HG02852 (cell line): ENCODE measurements at regions not wholly inside any gene's neighbourhood (a gene's known extent, or its start where the extent isn't known, plus 50 kb on each side); places are given as distances from the start of the nearest gene placed in this dataset.
"Not testable (repeated sequence)": the region's sequence is repeated elsewhere in the genome, so short reads cannot be mapped to it uniquely, and the experiment has no call there.

Source experiments
- ATAC-seq: cut with Tn5 transposase; IDR thresholded peaks from one replicate; pipeline ENCODE4 v1.9.1; 2021; ENCODE audit warnings: mild to moderate bottlenecking, moderate library complexity; ENCODE audit not compliant: unreplicated experiment

DNA sequence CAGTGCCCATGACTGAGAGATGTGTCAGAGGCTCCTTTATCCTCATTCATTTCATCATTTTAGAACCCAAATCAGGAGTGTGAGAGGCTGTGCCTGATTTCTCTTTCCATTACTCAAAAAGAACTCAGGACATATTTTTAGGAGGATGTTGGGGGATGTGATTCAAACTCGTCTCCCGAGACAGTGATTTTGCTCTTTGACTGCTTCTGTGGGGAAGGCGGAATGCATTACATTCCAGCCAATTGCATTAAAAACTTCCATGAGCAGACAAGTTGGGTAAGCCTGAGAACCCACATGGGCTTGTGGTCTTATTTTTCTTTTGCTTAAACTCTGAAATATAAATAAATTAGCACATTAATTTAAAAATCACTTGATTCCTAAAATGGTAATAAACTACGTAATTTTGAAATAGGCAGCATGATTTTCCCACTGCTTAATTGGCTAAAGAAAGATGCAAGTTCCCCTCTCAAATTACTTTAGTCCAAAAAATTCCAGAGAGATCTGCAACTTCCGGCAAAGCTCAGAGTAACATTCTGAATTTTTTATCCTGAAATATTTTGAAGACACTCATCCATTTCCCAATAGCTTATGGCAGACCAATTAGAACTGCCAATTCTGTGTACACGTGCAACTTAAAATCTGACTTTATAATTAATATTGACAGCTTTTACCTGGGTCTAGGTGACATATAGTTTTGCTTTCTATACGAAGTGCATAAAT is 185.6 kb downstream of the C7orf25 start:
- no peak for ATAC-seq

DNA sequence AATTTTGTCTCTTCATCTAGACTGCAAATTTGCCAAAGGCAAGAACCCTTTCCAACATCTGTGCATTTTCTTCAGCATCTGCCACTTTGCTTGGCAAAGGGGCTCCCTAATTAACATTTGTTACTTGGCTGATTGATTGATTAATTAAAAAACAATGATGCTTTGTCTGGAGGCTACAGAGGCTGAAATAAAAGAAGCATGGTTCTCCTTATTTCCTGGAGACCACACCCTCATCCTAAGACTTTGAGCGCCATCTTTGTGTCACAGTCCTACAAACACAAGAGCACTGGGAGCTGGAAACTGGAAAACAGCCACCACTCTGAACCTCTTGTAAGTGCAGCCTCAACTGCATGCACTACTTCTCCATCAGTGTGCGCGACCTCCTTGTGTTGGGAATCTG is 189.2 kb downstream of the C7orf25 start:
- ATAC-seq: no peak

DNA sequence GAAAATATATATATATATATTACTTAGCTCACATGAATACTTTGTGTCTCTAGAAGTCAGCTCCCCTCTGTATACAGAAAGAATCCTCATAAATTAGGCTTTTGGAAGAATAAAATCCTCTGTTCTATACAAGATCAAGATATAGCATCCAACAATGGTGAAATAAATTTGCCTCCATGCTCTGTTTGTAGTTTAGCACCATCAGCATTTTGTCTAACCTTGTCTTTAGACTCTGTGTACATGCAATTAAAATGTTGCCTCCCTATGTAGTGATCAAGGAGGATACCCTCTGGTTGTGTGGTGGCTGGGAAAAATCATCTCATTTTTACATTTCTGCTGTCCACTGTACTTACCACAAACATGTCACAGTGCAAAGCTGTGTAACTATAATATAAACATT is 189.7 kb downstream of the C7orf25 start:
- ATAC-seq: no peak

DNA sequence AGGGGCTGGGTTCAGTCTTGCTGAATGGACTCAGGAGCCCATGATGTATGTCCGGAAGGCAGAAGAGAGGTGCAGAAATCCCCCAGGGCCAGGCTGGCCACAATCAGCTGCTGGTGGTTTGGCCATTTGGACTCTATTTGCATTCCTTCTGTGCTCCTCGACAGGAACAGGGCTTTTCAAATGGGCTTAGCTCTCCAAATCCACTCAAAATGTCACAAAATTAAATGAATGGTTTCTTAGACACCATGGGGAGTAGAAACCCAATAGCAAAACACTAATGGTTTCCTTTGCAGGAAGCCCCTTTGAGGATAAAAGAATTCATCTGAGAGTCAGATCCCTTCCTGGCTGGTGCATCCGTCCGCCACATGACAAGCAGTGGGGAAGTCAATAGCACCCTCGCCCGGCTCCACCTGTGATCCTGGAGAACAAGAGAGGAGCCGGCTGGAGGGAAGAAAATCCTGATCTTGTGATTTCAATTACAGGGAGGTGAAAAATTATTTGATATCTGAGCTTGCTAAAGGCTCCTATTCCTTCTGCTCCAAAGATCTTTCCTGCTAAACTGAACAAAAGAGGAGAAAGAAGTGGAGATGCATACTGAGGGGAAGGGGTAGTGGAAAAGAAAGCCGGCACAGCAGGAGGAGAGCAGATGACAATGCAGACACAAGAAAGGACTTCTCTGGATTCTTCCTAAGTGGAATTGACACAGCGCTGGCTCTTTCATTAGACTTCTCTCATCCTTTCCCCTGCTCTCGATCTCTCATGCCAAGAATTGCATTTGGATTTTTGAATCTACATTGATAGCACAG is 190.7 kb downstream of the C7orf25 start:
- no peak for ATAC-seq

DNA sequence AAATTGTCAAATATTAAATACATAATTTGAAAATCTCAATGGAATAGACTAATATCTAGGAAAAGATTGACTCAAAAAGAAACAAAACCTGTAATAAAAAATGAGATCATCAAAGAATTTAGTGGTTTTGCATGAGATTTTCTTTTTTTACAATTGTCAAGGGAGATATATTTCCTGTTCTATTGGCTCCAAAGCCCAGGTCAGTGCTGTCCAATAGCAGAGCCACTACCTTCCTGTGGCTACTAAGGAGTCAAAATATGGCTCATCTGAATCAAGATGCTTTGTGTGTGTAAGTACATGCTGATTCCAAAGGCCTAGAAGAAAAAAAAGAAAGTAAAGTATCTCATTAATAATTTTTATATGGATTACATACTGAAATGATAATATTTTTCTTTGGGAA is 191.9 kb downstream of the C7orf25 start:
- no peak for ATAC-seq

DNA sequence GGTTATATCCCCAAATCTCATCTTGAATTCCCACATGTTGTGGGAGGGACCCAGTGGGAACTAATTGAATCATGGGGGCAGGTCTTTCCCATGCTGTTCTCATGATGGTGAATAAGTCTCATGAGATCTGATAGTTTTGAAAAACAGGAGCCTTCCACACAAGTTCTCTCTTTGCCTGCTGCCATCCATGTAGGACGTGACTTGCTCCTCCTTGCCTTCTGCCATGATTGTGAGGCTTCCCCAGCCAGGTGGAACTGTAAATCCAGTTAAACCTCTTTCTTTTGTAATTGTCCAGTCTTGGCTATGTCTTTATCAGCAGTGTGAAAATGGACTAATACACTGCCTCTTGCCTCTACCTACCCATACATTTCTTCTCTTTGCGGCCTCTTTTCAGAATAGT is 193.4 kb downstream of the C7orf25 start:
- not testable (repeated sequence) for ATAC-seq

DNA sequence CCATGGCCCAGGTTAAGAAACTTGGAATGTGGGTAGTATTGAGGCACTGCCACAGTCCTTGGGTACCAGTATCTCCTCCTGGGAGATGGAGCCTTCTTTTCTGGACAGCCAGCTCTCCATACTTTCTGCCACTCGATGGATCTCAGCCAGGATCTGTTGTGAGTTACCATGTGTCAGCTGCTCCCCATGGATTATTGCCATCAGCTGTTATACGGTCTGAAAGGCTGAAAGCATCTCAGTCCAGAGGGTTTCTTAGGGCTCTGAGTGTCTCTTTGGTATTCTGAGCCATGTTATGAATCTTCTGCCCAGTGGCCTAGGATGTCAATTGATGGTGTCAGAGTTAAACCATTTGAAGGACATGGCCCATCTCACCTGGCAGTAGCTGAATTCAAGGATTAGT is 197.5 kb downstream of the C7orf25 start:
- no peak for ATAC-seq

DNA sequence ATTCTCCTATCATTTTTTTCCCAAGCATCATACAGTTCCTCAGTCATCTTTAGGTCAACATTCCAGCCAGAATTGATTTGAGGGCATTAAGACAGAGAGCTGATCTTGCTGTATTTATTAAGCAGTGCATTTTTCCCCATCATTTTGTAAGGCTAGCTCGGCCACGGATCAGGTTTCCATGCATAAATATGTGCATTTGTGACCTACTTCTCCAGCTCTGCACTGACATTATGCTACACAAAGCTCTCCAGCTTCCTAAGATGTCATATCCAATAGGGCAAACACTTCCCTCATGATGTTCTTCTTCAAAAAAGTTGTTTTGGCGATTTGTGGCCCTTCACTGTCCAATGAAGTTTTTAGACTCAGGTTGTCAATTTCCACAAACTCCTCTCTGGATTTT is 202.6 kb downstream of the C7orf25 start:
- no peak for ATAC-seq

DNA sequence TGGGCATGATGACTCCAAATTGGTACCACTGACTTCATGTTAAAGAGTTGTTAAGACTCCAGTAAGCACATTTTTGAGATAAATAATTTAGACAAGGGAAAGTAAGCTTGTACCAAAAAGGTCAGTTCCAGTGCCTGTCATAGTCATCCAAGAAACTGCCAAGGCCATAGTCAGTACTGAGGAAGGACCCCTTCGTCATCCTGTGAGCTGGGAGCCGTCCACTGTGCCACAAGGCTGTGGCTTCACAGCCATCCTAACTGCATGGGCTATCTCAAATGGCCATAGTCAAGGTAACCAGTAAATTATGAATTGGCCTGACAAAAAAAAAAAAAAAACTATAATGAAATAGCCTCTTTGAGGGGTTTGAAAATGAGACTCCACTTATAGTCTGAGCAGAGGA is 207.2 kb downstream of the C7orf25 start:
- no peak for ATAC-seq

DNA sequence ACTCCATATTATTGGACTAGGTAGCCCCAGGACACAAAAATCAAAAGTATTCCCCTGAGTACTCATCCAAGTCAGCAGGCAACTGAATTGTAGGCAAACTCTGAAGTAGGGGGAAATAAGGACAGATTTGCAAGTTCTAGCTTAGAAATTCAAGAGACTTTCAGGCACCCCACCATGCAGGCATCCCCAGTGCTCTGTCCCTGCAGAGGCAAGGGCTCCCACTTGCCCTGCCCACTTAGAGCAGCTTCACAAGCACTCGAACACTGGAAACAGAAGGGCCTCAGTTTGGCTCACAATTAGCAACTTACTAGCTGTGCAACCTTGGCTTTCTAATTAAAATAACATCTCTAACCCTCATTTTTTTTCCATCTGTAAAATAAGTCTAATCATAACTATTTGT is 209.2 kb downstream of the C7orf25 start:
- no peak for ATAC-seq

DNA sequence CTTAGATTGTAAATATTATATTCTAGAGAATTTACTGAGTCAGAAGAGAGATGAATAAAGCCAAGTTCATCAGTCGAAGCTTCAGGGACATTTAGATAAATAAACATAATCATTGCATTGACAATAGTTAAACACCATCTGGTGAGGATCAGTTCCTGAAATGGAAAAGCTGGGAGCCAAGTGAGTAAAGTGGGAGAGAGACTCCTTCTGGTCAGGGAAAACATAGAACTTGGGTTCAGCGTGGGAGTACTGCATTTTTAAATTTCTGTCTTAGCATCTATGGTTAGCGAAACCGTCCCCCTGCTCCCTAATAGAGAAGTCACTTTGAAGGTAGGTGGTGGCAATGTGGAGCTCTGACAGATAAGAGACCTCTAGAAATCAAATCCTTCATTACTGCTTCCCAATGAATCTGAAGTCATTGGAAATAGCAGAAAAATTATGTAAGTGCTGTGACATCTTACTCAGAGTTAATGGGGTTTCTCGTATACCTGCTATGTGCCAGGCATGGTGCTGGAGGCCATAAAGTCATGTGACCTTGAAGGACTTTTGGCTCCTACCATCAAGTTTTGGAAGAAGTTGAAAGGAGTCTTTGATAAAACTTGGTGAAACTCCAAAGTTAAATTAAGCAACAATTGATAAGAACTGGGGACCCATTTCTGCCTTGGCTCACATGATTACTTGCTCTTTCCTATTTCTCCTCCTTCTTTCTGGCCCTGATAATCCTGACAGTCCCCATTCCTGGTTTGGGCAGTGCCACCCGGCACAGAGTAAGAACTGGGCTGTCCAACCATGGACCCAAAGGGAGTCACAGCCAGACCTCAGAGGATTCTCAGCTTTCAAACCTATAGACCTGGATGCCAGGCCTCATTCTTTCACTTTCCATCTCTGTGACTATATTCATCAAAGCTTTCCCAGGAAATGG is 211.2 kb downstream of the C7orf25 start:
- no peak for ATAC-seq

DNA sequence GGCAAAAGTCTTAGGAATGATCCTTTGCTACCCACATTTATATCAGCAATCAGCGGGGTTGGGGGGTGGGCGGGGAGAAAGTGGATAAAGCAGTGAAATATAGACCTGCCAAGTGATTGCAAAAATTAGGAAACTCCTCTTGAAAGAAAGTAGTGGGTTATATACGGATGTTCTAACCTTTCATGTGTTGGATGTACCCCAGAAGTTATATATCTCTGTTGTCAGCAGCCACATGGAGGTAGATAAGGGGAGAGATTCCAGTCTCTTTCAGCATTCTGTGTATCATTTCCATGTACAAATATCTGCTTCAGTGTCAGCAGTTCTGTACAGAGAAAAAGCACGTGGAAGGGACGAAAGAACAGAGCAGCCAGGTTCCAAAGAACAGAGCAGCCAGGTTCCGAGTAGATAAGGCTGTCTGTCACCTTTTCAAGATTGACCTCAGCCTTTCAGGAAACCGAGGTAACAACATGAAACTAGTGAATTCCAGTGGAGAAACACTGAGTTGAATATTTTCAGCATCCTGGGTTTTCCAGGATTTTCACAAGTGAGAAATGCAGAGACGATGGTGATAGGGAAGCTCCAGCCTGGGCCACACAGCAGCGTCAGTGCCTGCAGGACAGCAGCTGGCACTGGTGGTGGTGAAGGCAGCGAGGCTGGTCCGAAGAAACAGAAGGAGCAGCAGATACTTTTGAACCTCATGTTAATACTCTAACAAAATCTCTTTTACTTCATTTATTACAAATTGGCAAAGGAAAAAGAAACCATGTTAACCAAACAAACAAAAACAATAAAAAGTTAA is 212.3 kb downstream of the C7orf25 start:
- ATAC-seq: no peak

DNA sequence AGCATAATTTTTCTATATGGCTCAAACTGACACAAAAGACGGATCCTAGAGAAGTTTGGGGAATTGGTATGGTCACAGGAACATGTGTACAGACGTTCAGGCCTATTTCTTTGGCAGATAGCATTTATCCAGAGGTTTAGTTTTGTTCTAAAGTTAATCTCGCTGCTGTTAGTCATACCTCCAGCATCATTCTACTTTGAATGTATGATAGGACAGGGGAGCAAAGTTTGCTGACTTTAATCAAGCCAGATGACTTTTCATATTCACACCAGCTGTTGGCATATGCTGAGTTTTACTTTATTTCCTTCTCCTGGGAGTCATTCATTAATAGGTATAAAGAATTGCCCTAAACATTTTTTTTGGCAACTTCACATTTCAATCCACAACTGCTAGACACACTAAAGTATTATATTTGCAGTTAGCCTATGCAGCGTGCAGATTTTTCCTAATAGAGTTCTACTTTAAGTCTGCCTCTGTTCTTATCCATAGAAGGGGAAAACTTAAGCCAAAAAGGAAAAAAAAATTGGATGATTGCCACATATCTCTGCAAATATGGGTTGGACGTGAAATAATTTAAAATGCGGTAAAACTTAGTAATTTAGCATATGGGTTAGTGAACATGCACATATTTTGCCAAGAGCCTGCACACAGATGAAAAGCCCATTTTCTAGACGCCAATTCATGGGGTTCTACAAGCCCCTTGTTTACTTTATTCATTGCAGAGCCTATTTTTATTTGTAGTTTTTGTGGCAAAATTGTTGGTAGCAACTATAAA is 213.1 kb downstream of the C7orf25 start:
- no peak for ATAC-seq

DNA sequence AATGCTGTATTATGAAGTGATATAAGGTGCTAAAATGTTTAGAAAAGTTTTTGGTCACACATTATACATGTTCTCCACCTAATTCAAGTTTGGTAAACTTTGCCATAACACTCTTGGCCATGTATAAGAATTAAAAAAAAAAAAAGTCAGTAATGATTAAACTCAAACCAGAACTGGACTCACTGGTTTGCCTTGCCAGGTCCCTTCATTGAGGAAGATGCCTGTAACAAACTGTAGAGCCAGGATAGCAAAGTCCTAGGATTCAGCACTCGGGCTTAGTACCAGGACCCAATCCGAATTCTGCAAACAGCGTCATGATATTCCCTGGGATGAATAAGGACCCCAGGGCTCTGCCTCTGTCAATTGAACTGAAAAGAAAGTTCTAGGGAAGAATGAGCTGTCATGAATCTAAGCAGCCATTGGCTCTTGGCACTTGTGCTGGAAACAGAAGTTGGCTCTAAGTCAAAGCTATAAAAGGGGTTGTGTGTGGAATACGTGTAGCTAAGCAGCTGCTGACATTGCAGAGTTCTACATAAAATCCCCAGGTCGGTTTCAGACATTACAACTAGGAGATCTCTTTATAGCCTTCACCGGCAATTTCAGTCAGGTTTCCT is 216.9 kb downstream of the C7orf25 start:
- no peak for ATAC-seq

DNA sequence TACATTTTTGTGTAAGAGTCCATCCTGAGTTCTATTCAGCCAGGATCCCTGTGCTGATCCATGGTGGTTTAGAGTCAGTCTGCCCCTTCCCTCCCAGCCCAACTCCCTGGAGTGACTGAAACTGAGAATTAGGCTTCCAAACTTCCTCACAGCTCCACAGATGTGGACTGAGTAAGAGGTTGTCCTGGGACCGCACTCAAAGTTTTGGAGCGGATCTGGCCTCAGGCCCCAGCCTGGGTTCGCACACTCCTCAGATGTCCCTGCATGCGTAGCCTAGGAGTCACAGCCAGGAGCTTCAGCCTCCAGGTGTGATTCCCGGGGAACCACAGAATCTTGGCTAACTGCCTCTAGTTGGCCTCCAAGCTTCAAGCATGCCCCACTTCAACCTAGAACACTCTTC is 218.1 kb downstream of the C7orf25 start:
- ATAC-seq: no peak

DNA sequence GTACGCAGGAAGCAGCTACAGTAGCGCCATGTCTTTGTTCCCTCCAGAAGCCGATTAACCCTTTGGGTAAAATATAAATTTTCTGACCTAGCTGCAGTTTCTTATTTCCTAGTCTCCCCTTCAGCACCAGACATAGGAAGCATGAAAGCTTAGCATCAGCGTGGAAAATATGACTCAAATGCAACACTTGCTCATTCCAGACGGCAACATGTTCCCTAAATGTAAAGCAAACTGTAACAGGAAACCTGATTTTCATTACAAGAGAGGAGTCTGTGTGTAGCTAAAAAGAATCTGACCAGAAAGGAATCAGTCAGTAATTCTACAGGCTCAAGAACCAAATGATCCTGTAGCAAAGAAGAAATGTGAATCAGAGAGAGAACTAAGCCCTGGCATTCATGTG is 219.2 kb downstream of the C7orf25 start:
- ATAC-seq: no peak

DNA sequence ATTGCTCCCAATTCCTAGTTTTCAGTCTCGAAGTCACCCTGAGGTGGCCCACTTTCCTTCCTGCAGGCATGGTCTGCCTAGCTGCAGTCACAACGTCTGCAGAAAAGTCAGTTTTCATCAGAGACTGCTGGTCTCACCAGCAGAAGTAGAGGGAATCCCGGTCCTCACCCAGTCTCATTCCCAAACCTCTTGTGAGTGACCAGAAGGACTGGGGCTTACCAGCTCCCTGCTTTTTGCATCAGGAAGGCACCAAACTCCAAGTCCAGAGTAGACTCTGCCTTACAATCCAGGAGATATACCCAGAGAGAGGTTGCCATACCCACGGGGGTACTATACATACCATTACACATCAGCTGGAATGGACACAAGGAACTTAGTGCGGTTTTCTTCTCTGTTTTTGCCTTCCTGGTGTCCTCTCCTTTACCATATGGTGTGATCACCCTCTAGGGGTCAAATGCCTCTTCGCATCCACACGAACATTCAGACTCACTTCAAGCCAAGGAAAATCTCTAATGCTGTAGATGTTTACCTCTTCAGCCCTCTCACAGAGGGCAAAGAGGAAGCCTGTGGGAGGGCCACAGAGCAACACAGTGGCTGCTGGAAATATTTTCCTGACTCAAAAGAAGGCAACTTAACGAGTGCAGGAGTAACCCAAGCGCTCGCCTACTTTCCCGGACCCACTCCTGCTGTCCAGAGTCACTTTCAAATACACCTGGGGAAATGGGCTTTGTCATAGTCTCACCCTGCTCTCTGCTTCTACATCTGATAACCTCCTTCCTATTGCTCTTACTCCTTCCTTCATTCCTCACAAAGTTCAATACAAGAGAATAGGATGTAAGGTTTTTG is 220.9 kb downstream of the C7orf25 start:
- ATAC-seq: no peak

DNA sequence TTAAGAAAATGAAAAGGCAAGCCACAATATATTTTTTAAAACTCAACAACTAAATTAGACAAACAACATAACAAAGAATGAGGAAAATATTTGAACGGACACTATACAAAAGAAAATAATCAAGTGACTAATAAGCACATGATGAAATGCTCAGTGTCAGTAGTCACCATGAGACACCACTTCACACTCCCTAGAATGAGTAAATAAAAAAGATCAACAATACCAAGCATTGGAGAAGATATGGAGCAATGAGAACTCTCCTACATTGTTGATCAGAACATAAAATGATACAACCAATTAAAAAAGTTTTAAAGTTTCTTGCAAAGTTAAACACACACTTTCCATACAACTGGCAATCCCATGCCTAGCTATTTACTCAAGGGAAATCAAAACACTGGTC is 222.2 kb downstream of the C7orf25 start:
- no peak for ATAC-seq

DNA sequence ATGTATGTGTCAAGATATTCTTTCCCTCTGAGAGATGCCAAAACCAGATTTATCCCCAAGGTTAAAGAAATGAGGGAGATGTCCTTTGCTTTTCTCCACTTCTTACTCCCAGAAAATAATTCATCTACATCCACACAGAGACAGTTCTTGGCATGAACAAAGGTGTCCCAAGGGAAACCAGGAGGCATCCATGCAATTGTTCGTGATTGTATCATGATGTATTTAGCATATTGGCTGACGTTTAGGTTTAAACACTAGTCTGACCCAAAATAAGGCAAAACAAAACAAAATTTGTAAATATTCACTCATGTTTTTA is 223.9 kb downstream of the C7orf25 start:
- no peak for ATAC-seq
